DMS153 treated with DMSO at 0.1 percent for 48 hours (cell line): ENCODE measurements at regions not wholly inside any gene's neighbourhood (a gene's known extent, or its start where the extent isn't known, plus 50 kb on each side); places are given as distances from the start of the nearest gene placed in this dataset.

Source experiments
- DNase-seq: peaks from one replicate; lab custom pipeline; 2025; ENCODE audit not compliant: unreplicated experiment; lab: John Stamatoyannopoulos, UW

GRCh38 chr4:66636349-66636748 lies 909.0 kb downstream of the CENPC start:
- DNase-seq = no peak

- DNase-seq = no peak
Measured at GRCh38 chr4:66633477-66633876, 911.8 kb downstream of the CENPC start.

- DNase-seq = no peak
Measured at GRCh38 chr4:66629927-66630326, 915.4 kb downstream of the CENPC start.

GRCh38 chr4:66628146-66628545 lies 917.2 kb downstream of the CENPC start:
- no peak for DNase-seq

- no peak for DNase-seq
Measured at GRCh38 chr4:66625480-66625879, 919.8 kb downstream of the CENPC start.

- DNase-seq = no peak
Measured at GRCh38 chr4:66613591-66613990, 931.7 kb downstream of the CENPC start.

- DNase-seq = no peak
Measured at GRCh38 chr4:66609014-66609413, 936.3 kb downstream of the CENPC start.

- DNase-seq = no peak
Measured at GRCh38 chr4:66606908-66607307, 936.6 kb upstream of the EPHA5 start.

- no peak for DNase-seq
Measured at GRCh38 chr4:66606215-66606614, 935.9 kb upstream of the EPHA5 start.

GRCh38 chr4:66604192-66604591 lies 933.9 kb upstream of the EPHA5 start:
- no peak for DNase-seq

GRCh38 chr4:66602622-66603021 lies 932.3 kb upstream of the EPHA5 start:
- DNase-seq = no peak

GRCh38 chr4:66591968-66592367 lies 921.7 kb upstream of the EPHA5 start:
- no peak for DNase-seq

- DNase-seq = no peak
Measured at GRCh38 chr4:66590488-66591215, 920.4 kb upstream of the EPHA5 start.

- DNase-seq = no peak
Measured at GRCh38 chr4:66589183-66589582, 918.9 kb upstream of the EPHA5 start.

- no peak for DNase-seq
Measured at GRCh38 chr4:66585767-66586166, 915.5 kb upstream of the EPHA5 start.

- peak; percentile 54 for DNase-seq
Measured at GRCh38 chr4:66577922-66578321, 907.6 kb upstream of the EPHA5 start.

- DNase-seq = no peak
Measured at GRCh38 chr4:66575008-66575696, 904.9 kb upstream of the EPHA5 start.

GRCh38 chr4:66574145-66574978 lies 904.1 kb upstream of the EPHA5 start:
- no peak for DNase-seq

- no peak for DNase-seq
Measured at GRCh38 chr4:66572949-66573348, 902.7 kb upstream of the EPHA5 start.

GRCh38 chr4:66571145-66571695 lies 900.9 kb upstream of the EPHA5 start:
- no peak for DNase-seq

- no peak for DNase-seq
Measured at GRCh38 chr4:66569228-66569627, 898.9 kb upstream of the EPHA5 start.

GRCh38 chr4:66568431-66568830 lies 898.1 kb upstream of the EPHA5 start:
- DNase-seq = no peak
